ENCODE measurements at regions not wholly inside any gene's neighbourhood (a gene's known extent, or its start where the extent isn't known, plus 50 kb on each side); places are given as distances from the start of the nearest gene placed in this dataset.
"Not testable (repeated sequence)": the region's sequence is repeated elsewhere in the genome, so short reads cannot be mapped to it uniquely, and the experiment has no call there.

- DNase-seq, result no peak
Observed at GRCh38 chr19:27734496-27735220, 1478.3 kb downstream of the UQCRFS1 start.

DNA sequence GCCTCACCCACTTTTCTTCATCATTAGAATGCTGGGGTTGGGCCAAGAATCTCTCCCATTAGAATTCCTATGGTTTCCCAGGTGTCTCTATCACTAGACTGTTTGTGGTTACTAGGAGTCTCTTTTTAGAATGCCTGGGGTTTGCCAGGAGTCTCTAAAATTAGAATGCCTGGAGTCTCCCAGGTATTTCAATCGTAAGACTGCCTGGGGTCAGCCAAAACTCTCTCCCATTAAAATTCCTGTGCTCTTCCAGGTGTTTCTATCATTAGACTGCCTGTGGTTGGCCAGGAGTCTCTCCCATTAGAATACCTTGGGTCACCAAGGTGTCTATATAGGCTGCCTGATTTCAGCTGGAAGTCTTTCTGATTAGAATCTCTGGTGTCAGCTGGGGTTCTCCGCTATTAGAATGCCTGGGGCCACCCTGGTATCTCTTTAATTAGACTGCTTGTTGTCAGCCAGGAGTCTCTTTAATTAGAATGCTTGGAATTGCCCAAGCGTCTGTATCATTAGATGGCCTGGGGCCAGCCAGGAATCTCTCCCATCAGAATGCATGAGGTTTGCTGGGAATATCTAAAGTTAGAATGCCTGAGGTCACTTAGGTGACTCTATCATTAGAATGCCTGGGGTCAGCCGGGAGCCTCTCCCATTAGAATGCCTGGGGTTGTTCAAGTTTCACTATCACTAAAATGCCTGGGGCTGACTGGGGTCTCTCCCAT lies 1479.2 kb downstream of the UQCRFS1 start:
- DNase-seq, result no peak

DNA sequence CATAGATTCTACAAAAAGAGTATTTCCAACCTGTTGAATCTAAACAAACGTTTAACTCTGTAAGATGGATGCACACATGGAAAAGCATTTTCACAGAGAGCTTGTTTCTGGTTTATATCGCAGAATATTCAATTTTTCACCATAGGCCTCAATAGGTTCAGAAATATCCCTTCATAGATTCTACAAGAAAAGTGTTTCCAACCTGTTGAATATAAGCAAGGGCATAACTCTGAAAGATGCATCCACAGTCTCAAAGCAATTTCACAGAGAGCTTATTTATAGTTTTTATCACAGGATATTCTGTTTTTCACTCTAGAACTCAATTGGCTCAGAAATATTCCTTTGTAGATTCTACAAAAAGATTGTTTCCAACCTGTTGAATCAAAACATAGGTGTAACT lies 1483.6 kb downstream of the UQCRFS1 start:
- no peak for DNase-seq

- DNase-seq, result no peak
Observed at GRCh38 chr19:27722625-27723024, 1490.3 kb downstream of the UQCRFS1 start.

DNA sequence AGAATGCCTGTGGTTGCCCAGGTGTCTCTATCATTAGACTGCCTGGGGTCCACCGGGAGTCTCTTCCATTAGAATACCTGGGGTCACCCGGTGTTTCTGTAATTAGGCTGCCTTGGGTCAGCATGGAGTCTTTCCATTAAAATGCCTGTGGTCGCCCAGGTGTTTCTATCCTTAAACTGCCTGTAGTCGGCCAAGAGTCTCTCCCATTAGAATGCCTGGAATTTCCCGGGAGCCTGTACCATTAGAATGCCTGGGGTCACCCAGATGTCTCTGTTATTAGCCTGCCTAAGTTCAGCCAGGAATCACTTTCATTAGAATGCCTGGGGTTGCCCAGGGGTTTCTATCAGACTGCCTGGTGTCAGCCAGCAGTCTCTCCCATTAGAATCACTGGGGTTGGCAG lies 1492.8 kb downstream of the UQCRFS1 start:
- DNase-seq, result no peak

DNA sequence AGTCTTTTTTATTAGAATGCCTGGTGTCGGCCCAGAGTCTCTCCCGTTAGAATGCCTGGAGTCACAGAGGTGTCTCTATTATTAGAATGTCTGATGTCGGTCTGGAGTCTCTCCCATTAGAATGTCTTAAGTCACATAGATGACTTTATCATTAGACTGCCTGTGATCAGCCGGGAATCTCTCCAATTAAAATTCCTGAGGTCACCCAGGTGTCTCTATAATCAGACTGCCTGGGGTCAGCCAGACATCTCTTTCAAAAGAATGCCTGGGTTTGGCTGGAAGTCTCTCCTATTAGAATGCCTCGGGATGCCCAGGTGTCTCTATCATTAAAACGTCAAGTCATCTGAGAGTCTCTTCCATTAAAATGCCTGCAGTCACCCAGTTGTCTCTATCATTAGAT lies 1493.9 kb downstream of the UQCRFS1 start:
- no peak for DNase-seq

DNA sequence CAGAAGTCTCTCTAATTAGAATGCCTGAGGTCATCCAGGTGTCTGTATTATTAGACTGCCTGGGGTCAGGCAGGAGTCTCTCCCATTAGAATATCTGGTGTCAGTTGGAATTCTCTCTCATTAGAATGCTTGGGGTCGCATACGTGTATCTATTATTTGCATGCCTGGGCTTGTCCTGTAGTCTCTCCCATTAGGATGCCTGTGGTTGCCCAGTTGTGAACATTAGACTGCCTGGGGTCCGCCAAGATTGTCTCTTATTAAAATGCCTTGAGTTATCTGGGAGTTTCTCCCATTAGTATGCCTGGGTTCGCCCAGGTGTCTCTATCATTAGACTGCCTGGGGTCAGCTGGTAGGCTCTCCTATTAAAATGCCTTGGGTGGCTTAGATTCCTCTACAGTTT lies 1494.7 kb downstream of the UQCRFS1 start:
- DNase-seq, result no peak

- no peak for DNase-seq
Observed at GRCh38 chr19:27717825-27718224, 1495.1 kb downstream of the UQCRFS1 start.

DNA sequence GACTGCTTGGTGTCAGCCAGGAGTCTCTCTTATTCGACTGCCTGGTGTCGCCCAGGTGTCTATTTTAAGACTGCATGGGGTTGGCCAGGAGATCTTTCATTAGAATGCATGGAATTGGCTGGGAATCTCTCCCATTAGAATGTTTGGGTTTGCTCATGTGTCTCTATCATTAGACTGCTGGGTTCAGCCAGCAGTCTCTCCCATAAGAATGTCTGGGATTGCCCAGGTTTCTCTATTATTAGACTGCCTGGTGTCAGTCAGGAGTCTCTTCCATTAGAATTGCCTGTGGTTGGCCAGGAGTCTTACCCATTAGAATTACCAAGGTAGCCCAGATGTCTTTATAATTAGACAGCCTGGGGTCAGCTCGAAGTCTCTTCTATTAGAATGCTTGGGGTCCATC lies 1496.0 kb downstream of the UQCRFS1 start:
- no peak for DNase-seq

- no peak for DNase-seq
Observed at GRCh38 chr19:27714857-27715256, 1498.1 kb downstream of the UQCRFS1 start.

DNA sequence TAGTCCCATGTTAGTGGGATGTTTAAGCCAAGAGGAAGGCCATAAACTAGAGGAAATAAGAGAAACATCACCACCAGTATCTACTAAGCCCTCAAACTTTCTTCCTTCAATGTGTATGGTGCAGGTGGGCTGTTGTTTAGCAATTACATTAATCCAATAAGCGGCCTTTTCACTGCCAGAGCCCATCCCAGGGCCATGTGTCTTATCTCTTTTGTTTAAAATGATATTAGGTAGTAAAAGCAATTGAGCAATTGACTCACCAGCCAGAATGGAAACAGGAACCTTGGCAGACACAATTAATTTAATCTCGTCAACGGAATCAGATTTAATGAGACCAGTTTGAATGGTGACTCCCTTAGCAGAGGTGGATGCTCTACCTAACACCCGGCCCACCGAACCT lies 1503.5 kb downstream of the UQCRFS1 start:
- no peak for DNase-seq

- DNase-seq, result not testable (repeated sequence)
Observed at GRCh38 chr19:27708986-27709385, 1504.0 kb downstream of the UQCRFS1 start.

GRCh38 chr19:27707026-27707425 lies 1505.9 kb downstream of the UQCRFS1 start:
- DNase-seq, result not testable (repeated sequence)

- no peak for DNase-seq
Observed at GRCh38 chr19:27705896-27706295, 1507.1 kb downstream of the UQCRFS1 start.

DNA sequence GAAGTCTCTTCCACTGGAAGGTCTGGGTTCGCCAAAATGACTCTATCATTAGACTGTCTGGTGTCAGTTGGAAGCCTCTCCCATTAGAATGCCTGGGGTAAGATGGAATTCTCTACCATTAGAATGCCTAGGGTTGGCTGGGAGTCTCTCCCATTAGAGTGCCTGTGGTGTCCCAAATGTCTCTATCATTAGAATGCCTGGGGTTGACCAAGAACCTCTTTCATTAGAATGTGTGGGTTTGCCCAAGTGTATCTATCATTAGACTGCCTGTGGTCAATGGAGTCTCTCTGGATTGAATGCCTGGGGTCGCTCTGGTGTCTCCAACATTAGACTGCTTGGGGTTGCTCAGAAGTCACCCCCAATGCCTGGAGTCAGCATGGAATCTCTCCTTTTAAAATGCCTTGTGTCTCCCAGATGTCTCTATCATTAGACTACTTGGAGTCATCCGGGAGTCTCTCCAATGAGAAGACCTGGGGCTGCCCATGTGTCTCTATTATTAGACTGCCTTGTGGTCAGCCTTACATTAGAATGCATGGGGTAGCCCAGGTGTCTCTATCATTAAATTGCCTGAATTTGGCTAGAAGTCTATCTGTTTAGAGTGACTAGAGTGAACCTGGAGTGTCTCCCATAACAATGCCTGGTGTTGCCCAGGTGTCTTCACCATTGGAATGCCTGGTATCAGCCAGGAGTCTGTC lies 1518.4 kb downstream of the UQCRFS1 start:
- no peak for DNase-seq

DNA sequence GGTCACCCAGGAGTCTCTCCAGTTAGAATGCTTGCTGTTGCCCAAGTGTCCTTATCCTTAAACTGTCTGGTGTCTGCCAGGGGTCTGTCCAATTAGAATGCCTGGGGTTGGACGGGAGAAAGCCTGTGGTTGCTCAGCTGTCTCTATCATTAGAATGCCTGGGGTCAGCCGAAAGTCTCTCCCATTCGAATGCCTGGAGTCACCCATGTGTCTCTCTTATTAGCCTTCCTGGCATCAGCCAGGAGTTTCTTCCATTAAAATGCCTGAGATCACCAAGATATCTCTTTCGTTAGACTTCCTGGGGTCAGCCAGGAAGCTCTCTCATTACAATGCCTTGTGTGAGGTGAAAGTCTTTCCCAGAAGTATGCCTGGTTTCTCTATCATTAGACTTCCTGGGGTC lies 1521.0 kb downstream of the UQCRFS1 start:
- no peak for DNase-seq

GRCh38 chr19:27689734-27690241 lies 1523.2 kb downstream of the UQCRFS1 start:
- DNase-seq, result no peak

DNA sequence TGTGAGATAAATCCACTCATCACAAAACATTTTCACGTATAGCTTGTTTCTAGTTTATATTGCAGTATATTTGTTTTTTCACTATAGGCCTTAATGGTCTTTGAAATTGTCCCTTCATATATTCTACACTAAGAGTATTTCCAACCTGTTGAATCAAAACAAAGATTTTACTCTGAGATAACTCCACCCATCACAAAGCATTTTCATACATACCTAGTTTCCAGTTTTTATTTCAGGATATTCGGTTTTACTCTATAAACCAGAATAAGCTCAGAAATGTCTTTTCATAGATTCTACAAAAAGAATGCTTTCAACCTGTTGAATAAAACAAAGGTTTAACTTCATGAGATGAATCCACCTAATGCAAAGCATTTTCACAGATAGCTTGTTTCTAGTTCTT lies 1528.7 kb downstream of the UQCRFS1 start:
- no peak for DNase-seq

DNA sequence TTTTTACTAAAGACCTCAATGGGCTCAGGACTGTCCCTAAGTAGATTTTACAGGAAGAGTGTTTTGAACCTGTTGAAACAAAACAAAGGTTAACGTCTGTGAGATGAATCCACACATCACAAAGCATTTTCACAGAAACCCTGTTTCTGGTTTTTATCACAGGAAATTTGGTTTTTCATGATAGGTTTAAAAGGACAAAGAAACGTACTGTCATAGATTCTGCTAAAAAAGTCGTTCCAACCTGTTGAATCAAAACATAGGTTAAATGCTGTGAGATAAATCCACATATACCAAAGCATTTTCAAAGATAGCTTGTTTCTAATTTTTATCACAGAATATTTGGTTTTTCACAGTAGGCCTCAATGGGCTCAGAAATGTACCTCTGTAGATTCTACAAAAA lies 1531.0 kb downstream of the UQCRFS1 start:
- DNase-seq, result no peak

- DNase-seq, result no peak
Observed at GRCh38 chr19:27679905-27680304, 1533.0 kb downstream of the UQCRFS1 start.

DNA sequence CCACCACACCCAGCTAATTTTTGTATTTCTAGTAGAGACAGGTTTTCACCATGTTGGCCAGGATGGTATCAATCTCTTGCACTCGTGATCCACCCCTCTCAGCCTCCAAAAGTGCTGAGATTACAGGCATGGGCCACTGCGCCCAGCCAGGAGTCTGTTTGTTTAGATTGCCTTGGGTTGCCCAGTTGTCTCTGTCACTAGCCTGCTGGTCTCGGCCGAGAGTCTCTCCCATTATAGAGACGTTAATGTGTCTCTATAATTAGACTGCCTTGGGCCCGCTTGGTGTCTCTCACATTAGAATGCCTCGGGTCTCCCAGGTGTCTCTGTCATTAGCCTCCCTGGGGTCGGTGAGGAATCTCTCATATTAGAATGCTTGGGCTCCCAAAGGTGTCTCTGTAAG lies 1533.6 kb downstream of the UQCRFS1 start:
- DNase-seq, result no peak

GRCh38 chr19:27676877-27677276 lies 1536.1 kb downstream of the UQCRFS1 start:
- no peak for DNase-seq

- no peak for DNase-seq
Observed at GRCh38 chr19:27676334-27676733, 1536.6 kb downstream of the UQCRFS1 start.

Data from tongue (tissue), 1 donor.